IPS-NIHi7 (cell line): ENCODE measurements at regions not wholly inside any gene's neighbourhood (a gene's known extent, or its start where the extent isn't known, plus 50 kb on each side); places are given as distances from the start of the nearest gene placed in this dataset.
"Not testable (repeated sequence)": the region's sequence is repeated elsewhere in the genome, so short reads cannot be mapped to it uniquely, and the experiment has no call there.

Experiments used
- DNase-seq: peaks from one replicate; pipeline ENCODE4 v3.0.0; 2012; ENCODE audit warnings: mixed read lengths; ENCODE audit errors: extremely low spot score

DNA sequence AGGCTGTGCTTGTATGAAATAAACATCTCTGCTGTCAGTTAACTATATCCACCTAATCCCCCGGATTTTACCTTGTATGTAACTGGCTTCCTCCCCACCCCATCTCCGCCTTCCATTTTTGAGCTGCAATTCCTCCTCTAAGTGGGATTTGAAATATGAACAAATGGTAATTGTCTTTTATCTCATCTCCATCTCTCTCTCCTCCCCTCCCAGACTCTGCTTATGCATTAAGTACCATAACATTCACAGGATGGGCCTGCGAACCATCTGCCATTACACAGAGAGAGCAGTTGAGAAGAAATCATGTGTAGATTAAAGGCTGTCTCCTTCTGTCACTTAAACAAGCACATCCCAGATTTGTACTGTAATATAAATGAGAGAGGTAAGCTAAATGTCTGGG is 1169.9 kb downstream of the TYW1 start:
- no peak for DNase-seq

DNA sequence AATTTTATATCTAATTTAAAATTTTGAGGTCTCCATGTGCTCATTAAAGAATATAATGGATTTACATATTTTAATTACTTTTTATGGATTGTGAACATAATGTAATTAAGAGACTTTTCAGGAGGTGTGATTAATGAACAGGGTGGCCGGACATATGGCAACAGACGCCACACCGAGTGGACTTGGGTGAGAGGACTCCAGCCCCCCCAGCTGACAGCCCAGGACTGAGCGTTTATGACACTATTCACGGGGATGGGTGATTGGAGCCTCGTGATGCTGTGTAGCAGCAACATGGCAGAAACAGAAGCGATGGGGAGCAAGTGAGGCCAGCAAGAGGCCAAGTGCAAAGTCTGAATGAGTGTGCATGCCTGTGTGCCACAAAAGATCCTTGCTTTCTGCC is 1176.9 kb downstream of the TYW1 start:
- DNase-seq, result no peak

DNA sequence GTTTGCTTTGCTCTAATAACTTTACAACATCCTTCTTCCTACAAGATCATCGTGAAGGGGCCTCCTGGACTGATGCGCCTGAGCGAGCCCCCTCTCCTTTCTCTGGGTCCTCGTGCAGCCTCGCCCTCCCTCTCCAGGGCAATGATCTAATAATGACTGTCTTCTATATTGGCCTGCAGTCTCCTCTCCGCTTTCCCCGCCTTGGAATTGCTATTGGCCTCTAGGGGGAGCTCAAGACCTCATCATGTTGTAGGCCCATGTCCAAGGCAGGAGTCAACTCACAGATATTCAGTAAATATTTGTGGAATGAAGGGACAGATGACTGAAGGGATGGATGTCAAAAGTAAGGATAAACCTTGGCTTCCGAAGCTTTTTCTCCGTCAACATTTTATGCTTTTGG is 1180.3 kb downstream of the TYW1 start:
- peak; percentile 84 for DNase-seq

- no peak for DNase-seq
Measured at GRCh38 chr7:68180761-68181160, 1184.1 kb downstream of the TYW1 start.

- DNase-seq, result no peak
Measured at GRCh38 chr7:68183176-68183575, 1186.5 kb downstream of the TYW1 start.

DNA sequence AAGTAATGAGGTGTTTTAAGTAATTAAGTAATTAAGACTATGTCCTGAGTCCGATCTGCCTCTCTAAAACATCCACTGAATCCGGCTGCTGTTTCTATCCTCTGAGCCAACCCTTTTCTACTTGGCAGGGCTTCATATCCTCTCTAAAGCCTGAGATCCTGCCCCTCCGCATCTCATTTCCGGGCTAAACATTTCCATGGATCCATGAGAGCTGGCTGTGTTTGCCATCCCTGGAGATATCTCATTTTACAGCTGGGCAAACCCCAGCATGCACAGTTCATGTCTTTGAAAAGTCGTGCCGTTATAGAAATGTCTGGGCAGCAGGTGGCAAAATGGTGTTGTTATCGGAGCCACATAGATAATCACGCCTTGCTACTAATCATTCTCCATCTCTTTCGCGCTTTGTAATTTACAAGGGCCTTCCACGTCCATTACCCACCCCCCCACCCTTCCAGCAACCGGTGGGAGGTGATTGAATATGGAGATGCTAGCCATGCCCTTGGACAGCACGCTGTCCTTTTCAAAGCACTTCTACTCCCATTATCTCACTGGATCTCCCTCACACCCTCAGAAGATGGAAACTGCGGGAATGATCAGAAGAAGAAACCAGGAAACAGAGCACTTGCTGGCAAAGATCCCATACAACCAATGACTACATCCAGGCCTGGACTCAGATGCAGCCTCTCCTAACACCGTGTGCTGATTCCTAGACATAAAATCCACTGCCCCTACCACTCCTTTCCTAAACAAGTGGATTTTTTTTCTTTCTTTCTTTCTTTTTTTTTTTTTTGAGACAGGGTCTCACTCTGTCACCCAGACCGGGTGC is 1189.2 kb downstream of the TYW1 start:
- no peak for DNase-seq

DNA sequence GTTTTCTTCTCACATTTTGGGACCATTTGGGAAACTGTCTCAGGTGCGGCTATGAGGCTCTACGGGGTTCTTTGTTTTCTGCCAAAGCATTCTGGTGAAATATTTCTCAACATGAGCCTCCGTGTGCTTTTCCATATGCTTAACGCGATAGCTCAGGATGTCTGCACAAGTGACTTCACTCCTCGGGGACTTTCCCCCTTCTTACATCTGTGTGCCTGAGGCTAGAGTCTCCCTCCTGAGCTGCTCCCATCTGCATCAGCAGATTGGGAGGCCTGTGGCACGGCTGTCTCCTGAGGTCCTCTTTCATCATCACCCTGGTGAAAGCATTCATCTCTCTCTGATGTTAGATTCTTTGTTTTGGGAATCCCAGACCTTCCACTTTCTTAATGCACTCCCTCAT is 1190.9 kb downstream of the TYW1 start:
- no peak for DNase-seq

- DNase-seq, result no peak
Measured at GRCh38 chr7:68192941-68193340, 1196.3 kb downstream of the TYW1 start.

DNA sequence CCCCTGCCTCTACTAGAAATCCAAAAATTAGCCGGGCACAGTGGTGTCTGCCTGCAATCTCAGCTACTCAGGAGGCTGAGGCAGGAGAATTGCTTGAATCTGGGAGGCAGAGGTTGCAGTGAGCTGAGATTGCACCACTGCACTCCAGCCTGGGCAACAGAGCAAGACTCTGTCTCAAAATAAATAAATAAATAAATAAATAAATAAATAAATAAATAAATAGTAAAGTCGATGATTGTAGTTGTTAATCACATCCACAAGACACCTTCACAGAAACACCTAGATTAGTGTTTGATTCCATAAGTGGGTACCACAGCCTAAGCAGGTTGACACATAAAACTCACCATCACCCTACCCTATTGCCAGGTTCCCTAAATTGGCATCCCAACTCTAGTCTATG is 1199.0 kb downstream of the TYW1 start:
- DNase-seq, result not testable (repeated sequence)

DNA sequence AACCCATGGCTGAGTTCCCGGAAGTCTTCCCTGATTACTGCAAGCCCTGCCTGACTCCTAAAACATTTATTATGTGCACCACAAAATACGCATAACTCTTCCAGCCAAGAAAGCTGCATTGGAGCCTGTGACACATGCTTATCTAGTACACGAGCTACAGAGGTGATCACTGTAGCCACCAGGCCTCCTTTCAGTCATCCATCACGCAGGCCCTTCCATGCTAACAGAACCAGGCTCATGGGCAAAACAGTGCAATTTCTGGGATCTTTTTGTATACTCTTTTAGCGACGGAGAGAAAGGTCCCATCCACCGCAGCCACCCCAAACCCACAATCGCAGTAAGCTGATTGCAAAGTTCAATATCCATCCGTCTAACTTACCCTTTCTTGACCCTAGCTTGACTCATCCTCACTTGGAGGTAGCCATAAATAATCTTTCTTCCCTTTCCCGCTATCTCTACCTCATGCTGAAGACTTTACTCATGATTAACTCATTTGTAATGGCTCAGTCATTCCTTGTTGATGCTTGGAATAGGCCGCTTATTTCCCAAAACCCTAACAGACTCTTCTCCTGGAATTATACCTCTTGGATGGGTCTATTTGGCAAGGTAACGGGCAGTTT is 1203.5 kb downstream of the TYW1 start:
- DNase-seq, result no peak

- DNase-seq, result no peak
Measured at GRCh38 chr7:68203251-68203650, 1206.6 kb downstream of the TYW1 start.

- no peak for DNase-seq
Measured at GRCh38 chr7:68205826-68206225, 1209.2 kb downstream of the TYW1 start.

DNA sequence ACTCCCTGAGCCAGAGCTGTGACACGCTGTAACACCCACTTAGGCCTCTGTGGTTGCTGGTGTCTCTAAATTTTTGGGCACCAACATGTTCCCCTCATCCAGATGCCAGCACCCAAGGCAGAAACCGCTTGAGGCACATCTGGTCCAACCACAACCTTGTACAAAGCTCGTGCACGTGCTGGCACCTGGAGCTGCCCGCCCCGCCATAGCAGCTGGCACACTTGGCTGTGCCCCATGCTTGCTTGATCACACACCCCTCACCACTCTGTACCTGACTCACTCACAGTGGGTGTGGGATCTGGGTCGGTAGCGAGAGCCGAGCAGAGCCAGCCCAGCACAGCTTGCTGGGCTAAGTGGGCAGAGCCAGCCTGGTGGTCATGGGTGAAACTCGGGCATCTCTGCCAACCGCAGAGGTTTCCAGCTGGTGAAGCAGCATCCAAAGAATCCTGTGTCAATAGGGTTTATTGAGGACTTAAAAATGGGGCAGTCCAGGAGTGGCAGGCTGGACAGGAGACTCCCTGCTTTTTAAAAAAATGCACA is 1210.4 kb downstream of the TYW1 start:
- DNase-seq, result no peak

GRCh38 chr7:68207676-68208075 is 1211.0 kb downstream of the TYW1 start:
- no peak for DNase-seq

DNA sequence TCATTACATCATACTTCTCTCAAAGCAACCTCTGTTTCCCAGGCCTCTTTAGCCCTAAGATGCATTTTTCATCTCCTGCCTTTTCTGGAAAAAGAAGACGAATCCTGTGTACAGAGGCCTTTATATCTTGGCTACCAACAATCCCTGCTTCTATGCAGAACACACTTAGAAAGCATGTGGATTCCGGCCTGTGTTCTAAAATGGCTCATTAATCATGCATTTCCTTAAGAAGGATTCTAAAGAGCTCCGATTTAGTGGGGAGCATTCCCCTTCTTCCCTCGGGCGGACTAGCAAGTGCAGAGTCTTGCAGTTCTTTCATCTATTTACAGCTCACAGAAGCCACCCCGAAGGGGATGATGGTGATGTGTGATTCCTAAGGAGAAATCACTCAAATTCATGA is 1212.9 kb downstream of the TYW1 start:
- no peak for DNase-seq

DNA sequence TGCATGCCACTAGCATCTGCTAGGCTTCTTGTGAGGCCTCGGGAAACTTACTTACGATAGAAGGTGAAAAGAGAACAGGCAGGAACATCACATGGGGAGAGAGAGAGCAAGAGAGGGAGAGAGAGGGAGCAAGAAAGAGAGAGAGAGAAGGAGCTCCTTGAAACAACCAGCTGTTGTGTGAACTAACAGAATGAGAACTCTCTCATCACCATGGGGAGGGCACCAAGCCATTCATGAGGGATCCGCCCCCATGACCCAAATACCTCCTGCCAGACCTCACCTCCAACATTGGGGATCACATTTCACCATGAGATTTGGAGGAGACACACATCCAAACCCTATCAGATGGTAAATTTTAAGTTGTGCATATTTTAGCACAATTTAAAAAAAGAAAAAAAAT is 1217.2 kb downstream of the TYW1 start:
- DNase-seq, result no peak

DNA sequence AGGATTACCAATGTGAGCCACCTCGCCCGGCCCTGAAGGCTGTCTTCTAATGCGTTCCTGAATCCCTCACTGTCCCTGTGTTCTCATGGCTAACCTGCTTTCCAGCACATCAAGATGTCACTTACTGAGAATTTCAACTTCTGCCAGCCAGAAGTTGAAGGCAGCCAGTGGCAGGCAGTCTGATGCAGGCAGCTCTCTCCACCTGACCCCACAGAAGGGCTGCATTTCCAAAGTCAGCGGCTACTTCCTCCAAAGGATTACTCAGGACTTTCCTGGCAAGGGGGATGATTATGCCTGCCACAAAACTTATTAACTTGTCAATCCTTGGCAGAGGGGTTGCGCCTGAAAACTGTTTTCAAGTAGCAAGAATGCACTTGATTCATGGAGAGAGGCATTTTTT is 1219.4 kb downstream of the TYW1 start:
- DNase-seq, result peak; percentile 19

- no peak for DNase-seq
Measured at GRCh38 chr7:68217426-68217825, 1220.8 kb downstream of the TYW1 start.

DNA sequence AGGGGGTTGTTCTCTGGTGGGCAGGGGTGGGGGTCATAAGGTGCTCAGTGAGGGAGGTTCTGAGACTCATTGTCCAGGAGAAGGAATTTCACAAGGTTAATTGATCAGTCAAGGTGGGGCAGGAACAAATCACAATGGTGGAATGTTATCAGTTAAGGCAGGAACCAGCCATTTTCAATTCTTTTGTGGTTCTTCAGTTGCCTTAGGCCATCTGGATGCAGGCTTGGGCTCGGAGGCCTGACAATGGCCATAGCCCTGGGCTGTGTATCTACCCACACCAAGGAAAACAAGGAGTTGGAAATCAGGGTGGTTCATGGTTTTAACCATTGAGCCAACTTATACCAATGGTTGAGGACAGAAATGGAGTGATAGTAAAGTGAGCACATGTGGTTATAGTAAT is 1221.8 kb downstream of the TYW1 start:
- no peak for DNase-seq

GRCh38 chr7:68222311-68222710 is 1225.7 kb downstream of the TYW1 start:
- DNase-seq, result no peak

- DNase-seq, result no peak
Measured at GRCh38 chr7:68224041-68224741, 1227.6 kb downstream of the TYW1 start.

DNA sequence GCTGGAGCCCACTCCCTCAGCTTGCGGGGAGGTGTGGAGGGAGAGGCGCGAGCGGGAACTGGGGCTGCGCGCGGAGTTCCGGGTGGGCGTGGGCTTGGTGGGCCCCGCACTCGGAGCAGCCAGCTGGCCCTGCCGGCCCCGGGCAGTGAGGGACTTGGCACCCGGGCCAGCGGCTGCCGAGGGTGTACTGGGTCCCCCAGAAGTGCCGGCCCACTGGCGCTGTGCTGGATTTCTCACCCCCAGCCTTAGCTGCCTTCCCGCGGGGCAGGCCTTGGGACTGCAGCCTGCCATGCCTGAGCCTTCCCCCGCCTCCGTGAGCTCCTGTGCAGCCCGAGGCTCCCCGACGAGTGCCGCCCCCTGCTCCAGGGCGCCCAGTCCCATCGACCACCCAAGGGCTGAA is 1234.4 kb downstream of the TYW1 start:
- DNase-seq, result not testable (repeated sequence)

- no peak for DNase-seq
Measured at GRCh38 chr7:68235937-68236336, 1239.3 kb downstream of the TYW1 start.
